Endothelial cell of umbilical vein (primary cell): ENCODE measurements at regions not wholly inside any gene's neighbourhood (a gene's known extent, or its start where the extent isn't known, plus 50 kb on each side); places are given as distances from the start of the nearest gene placed in this dataset.

Source experiments
- POLR2AphosphoS5 ChIP-seq: IDR thresholded peaks from 2 replicates; pipeline ENCODE4 v1.6.1; 2012; ENCODE audit warnings: low read depth, mild to moderate bottlenecking, control low read depth, low read length, moderate library complexity; ENCODE audit not compliant: insufficient read depth
- TF ChIP-seq, protein P1 (sequence below), 2 donors: IDR thresholded peaks; 1 replicate in 1 of 2; 2 replicates in 1 of 2; pipeline ENCODE4 v1.5.1; 2011; ENCODE audit warnings: low read length in 2 of 2, mild to moderate bottlenecking in 2 of 2, moderate library complexity in 2 of 2, control low read depth in 1 of 2, inconsistent platforms in 1 of 2, low read depth in 1 of 2; ENCODE audit not compliant: insufficient read depth in 1 of 2; ENCODE audit errors: extremely low read depth in 1 of 2

DNA sequence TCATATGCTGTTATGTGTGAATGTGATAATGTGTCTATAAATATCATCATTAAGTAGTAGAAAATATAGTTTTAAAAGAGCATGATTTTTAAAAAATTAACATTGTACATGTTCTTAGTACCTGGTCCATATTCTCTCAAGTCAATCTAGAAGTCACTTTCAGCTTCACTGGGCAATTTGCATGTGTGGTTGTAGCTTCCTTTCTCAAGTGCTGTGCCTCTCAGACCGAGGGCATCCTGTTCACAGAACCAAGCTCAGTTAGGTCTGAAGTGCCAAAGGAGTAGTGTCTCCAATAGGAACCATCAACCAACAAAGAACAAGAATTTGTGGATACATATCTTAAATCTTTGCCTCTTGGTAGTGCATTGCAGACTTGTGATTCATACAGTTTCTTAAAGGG is 541.8 kb upstream of the SLC10A2 start:
- TF ChIP-seq, protein P1, sequence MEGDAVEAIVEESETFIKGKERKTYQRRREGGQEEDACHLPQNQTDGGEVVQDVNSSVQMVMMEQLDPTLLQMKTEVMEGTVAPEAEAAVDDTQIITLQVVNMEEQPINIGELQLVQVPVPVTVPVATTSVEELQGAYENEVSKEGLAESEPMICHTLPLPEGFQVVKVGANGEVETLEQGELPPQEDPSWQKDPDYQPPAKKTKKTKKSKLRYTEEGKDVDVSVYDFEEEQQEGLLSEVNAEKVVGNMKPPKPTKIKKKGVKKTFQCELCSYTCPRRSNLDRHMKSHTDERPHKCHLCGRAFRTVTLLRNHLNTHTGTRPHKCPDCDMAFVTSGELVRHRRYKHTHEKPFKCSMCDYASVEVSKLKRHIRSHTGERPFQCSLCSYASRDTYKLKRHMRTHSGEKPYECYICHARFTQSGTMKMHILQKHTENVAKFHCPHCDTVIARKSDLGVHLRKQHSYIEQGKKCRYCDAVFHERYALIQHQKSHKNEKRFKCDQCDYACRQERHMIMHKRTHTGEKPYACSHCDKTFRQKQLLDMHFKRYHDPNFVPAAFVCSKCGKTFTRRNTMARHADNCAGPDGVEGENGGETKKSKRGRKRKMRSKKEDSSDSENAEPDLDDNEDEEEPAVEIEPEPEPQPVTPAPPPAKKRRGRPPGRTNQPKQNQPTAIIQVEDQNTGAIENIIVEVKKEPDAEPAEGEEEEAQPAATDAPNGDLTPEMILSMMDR (IDR thresholded peaks at IDR 0.05; ENCODE audit: extremely low read depth in 1 of 2, insufficient read depth in 1 of 2, low read depth in 1 of 2, low read length in 2 of 2): no peak
- TF ChIP-seq POLR2AphosphoS5: no peak
